Left lobe of liver (tissue), 2 donors: ENCODE measurements at regions not wholly inside any gene's neighbourhood (a gene's known extent, or its start where the extent isn't known, plus 50 kb on each side); places are given as distances from the start of the nearest gene placed in this dataset.
"Not testable (repeated sequence)": the region's sequence is repeated elsewhere in the genome, so short reads cannot be mapped to it uniquely, and the experiment has no call there.

ENCODE experiments used
- ATAC-seq: fragments of 200-7000 bp; cut with Tn5 transposase; one replicate; pipeline ENCODE4 v1.9.1; 2020; ENCODE audit warnings: mild to moderate bottlenecking, moderate library complexity
- DNase-seq: peaks from one replicate; pipeline ENCODE4 v3.0.0-alpha.2; 2020; ENCODE audit warnings: low spot score
- donor health status: DM: no; HTN: no; CAD: no; lungs with moderate emphysema.
- donor health status: DM: no; HTN: yes; CAD: no.

DNA sequence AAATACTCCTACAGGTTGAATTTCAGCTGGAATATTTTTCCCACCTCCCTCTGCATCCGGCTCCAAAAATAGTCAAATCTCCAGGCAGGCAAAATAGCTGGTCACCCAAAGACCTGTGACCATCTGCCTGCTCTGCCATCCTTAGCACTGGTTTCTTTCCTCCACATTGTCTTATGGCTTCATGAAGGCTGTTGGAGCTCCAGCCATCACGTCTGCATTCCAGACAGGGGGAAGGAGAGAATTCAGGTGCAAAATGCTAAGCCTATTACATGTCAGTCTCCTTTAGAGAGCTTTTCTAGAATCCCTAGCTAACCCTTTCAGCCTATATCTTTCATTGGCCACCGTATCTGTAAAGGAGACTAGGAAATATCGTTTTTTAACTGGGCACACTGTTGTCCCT is 367.7 kb downstream of the BCL2L11 start:
- not testable (repeated sequence) for DNase-seq, ATAC-seq

DNA sequence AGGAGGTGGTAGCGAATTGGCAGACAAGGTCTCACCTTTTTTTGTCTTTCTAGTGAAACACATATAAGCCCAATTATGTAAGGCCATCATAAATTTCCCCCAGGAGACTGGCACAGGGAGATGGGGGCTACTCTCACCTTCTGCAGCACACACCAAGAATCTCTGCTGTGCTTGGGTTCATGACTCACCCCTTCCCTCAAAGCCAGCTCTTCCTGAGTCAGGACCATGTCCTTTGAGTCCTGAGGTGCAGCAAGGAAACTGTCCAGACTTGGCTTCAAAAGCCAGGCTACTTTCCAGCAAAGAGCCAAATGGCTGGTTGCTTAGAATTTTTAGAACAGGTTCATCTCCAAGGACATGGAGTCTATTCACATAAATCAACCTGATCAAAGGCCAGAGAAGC is 368.7 kb downstream of the BCL2L11 start:
- DNase-seq, ATAC-seq: not testable (repeated sequence)

DNA sequence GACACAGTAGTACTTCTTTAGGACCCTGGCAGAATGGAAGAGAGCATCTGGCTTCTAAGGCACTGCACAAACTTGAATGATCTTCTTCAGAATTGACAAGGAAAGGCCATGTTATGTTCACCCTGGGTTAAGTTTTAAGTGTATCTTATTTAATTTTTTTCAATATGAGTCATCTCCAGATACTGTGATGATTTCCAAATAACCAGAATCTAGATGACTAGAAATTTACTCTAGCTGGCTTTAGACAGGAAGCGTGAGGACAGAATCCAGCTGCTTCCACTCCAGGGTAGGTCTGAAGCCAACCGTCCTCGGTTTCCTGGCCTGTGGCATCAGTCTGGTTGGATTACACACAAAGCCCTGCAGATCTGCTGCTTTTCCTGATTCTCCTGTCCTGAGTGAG is 370.5 kb downstream of the BCL2L11 start:
- ATAC-seq, DNase-seq: not testable (repeated sequence)

DNA sequence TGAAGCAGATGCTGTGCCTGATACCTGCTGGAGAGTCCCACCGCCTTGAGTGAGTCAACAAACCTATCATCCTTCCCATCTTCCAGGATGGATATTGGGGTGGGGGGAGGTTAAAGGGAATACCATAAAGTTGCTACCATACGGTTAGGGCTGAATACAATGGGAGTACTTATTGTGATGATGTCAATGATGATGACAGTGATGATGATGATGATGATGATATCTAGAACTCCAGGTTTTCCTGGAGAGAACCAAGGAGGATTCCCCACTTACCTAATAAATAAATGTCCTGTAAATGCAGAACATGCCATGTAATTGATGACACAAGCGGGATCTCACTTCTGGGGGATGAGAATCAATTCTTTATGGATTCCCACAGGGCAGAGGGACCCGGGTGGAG is 370.9 kb downstream of the BCL2L11 start:
- not testable (repeated sequence) for ATAC-seq, DNase-seq

DNA sequence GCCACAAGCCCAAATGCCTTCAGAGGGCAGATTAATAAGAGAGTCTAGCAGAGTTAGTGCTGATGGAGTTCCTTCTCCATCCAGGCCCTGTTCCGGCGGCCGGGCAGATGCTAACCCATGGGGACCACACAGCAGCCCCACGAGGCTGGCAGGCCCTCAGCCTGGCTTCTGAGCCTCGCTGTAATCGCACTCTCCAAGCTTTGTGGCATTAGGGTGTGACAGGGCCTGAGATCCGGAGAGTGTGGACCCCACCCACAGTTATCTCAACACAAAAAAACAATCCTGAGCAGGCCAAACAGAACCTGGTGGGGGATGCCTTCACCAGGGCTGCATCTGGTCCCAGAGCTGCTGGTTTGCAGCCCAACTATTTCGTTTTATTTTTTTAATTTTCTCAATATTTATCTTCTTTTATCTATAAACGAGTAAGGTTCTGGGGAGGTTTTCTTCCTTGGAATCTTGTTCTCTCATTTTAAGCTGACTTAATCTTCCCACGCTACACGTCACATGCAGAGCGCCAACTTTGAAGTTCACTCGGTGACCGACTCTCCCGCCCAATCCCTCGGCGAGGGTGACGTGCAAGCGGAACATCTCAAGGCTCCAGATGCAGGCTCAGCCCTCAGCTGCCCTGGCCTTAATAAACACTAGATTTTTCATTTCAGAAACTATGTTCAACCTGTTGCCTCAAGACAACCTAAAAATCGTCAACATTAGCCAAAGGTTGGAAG is 372.4 kb downstream of the BCL2L11 start:
- not testable (repeated sequence) for DNase-seq
- ATAC-seq: peak; percentile 30

DNA sequence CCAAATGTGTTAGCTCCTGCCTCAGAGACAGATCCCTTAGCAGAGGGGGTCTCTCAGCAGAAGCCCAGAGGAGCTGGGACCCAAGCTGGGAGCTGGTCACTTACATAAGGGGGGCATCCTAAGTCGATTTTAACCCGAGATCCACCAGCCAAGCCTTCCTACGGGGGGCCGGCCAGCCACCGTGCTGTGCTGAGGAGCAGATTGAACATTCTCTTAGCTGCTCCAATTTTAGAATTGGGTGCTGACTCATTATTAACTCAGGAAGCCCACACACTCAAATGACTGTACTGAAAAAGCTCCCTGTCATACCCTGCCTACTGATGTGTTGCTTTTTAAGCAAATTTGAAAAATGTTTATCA is 373.0 kb downstream of the BCL2L11 start:
- DNase-seq: not testable (repeated sequence)

DNA sequence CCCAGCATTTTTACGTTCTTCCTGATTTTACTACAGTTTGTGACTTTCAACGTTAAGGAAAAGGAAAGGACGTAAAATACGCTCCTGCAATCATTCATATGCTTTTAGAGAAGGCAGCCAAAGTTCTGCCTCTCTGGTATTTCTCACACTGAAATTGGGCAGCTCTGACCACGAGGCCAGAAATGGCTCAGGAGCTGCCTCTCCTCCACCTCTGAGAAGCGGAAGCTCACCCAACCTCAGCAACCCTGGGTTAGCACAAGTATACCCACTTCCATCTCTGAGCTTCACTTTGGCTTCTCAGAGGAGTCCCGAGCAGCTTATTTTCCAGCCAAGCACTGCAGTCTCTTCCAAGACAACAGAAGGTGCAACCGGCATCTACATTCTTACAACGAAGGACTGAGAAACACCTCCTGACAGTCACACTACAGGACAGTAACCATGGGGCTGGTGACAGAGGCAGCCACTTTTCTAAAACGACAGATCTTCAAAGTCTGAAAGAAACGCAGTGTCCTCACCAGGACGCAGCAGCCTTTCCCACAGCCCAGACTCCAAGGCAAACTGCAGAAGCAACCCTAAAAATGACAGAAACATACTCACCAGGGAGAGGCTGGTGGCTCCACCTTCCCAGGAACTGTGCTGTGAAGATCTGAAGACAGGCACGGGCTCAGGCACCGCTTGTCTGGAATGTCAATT is 373.7 kb downstream of the BCL2L11 start:
- peak; percentile 38 for ATAC-seq
- not testable (repeated sequence) for DNase-seq

More for the DNA sequence above, 373.0 kb downstream of the BCL2L11 start:
- ATAC-seq: not testable (repeated sequence)

DNA sequence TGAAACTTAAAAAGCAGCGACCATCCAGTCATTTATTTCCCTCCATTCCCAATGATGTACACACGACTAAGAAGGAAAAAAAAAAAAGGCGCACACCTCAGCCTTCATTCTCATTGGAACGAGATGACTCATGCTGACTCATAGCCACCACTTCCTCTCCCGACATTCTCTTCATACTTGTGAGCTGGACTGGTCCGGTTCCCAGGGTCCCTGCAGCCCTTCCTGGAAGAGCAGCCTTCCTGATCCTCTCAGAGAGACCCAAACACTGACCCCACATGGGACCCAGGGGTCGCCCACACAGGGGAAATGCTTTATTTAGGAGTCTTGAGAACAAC is 374.2 kb downstream of the BCL2L11 start:
- ATAC-seq: peak; percentile 76
- DNase-seq: not testable (repeated sequence)

DNA sequence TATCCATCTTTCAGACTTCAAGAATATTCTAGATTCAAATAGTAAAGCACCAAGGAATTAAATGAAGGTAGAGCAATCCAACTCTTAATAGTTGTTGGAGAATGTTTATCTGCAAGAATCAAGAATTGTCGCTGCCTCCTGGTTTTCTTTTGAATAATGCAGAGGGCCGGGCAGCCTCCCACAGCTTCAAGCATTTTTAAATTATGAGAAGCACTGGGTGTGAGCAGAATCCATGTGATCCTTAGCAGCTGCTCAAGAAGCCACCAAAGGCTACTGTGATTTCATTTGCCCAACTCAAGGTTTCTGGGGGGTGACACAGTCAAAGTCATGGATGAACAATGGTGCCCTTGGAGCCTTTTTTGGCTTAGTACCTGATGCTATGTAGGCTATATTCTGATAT is 374.9 kb downstream of the BCL2L11 start:
- DNase-seq, ATAC-seq: not testable (repeated sequence)

DNA sequence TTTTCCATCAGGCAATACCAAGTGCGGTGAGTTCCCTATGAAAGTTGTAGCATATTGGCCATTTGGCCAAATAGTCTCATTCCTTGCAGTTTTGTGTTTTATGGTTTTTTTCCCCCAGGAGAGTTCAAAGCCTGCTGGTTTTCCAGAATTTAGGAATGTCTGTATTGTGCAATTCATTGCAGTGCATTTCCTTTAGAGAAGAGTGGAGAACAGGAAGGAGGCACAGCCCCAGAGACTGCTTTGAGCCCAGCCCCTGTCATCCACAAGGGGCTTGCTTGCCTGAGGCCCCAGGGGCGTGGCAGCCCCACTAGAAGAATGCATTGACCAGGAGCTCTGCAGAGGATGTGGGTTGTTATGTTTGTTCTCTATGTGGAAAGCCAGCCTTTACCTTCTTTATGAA is 375.5 kb downstream of the BCL2L11 start:
- not testable (repeated sequence) for ATAC-seq, DNase-seq

DNA sequence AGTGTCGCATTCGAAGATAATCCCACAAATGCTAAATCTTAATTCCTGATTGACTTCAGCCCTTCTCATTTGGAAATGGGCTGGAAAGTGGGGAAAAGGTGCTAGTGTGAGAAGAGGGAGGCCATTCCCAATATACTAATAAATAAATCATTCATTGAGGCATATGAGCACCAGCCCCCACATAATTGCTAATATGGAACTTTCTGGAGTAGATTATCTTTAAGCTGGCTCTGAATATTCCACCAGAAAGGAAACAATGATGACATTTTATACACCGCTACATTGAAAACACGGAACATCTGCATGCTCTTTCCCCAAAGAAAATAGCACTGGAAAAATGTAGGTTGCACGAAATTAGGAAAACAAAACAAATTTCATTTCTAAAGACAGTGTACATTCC is 376.1 kb downstream of the BCL2L11 start:
- DNase-seq, ATAC-seq: not testable (repeated sequence)

DNA sequence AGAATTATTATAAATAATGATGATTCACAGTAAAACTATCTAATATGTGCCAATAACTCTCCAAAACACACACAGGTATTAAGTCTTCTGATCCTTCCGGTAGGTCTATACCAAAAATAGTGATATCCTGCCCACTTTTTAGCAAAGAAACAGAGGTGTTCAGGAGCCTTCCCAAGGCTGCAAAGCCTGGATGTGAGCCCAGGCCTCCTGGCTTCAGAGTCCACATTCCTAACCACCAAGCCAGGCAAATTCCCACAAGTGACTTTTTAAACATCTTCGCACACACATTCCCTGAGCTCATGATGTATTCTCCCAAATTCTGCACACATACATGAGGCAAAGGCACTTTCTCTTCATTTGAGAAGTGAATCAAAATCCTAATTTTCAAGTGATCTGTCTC is 376.6 kb downstream of the BCL2L11 start:
- ATAC-seq: peak; percentile 53
- not testable (repeated sequence) for DNase-seq

DNA sequence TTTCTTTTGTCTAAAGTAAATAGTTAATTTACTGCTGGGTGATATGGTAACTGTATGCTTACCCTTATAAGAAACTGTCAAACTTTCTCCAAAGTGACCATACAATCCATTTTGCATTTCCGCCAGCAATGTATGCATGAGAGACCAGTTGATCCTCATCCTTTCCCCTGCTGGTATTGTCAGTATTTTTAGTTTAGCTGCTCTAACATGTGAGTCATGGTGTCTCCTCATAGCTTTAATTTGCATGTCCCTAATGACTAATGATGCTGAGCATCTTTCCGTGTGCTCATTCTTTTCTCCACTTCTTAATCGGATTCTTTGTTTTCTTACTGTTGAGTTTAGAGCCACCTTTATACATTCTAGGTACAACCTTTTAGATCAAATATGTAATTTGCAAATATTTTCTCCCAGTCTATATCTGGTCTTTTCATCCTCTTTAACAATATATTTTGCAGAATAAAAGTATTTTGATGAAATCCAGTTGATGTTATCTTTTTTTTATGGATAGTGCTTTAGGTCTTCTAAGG is 379.9 kb downstream of the BCL2L11 start:
- DNase-seq, ATAC-seq: not testable (repeated sequence)

DNA sequence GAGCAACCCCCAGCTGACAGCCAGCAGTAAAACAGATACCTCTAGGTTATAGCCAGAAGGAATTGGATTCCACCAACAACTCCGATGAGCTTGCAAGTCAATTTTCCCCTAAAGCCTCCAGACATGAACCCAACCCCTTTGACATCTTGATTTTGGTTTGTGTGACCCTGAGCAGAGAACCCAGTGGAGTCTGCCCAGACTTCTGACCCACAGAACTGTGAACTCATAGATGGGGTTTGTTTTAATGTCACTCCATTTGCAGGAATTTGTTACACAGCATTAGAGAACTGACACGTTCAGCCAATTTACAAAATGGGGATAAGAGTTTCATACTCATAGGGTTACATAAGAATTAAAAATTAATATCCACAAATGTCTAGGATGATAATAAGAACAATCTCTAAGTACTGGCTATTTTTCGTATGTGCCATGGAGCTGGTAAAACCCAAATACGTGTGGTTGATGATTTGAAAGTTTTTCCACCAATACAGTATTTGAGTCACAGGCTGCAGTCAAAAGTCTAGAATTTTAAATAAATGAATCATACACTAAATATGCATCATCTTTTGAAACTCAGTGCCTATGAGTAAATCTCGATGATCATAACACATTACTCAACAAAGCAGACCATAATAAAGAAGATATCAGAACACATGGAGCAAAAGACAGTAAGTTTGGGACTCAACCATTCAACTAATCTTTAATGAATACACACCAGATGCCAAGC is 380.0 kb downstream of the ANAPC1 start:
- not testable (repeated sequence) for DNase-seq, ATAC-seq

DNA sequence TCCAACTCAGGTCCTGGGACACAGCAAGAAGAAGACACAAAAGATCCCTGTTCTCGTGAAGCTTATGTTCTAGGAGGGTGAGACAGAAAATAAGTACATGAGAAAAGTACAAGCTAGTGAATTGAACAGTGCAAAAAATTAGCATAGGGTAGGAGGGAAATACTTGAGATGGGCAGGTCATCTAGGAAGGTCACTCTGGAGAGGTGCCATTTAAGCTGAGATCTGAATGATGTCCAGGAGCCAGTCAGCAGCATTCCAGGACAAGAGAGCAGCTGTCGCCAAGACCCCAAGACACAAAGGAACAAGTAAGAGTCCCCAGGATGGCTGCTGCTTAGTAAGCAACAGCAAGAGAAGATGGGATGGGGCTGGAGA is 379.4 kb downstream of the ANAPC1 start:
- not testable (repeated sequence) for DNase-seq, ATAC-seq

DNA sequence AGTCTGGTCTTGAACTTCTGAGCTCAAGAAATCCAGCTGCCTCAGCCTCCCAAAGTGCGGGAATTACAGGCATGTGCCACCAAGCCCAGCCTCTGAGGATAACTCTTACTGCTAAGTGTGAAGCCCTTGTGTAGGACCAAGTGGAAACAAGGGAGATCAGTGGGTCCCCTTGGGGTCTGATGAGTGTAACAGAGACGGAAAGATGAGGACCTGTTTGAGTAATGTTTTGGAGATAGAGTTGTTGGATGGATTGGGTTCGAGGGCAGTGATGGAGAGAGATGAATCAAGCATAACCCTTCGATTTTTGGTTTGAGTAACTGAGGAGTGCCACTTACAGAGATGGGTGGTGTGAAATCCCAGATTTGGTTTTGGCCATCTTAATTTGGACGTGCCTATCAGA is 378.7 kb downstream of the ANAPC1 start:
- not testable (repeated sequence) for DNase-seq, ATAC-seq

DNA sequence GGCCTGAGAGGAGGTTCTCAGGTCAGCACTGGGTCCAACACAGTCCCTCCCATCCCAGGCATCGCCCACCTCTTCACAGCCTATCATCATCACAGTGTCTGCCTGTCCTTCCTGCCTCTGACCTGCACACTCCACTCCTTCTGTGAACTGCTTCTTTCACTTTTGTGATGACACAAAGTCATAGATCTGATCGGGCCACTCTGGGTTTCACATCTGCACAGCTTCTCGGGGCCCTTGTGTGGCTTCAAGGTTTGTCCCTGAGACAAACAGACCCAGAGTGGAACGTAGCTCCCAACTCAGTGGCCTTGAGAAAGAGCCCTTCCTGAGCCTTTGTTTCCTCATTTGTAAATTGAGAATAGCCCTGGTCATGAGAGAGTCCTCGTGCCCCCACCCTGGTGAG is 377.1 kb downstream of the ANAPC1 start:
- ATAC-seq, DNase-seq: not testable (repeated sequence)

DNA sequence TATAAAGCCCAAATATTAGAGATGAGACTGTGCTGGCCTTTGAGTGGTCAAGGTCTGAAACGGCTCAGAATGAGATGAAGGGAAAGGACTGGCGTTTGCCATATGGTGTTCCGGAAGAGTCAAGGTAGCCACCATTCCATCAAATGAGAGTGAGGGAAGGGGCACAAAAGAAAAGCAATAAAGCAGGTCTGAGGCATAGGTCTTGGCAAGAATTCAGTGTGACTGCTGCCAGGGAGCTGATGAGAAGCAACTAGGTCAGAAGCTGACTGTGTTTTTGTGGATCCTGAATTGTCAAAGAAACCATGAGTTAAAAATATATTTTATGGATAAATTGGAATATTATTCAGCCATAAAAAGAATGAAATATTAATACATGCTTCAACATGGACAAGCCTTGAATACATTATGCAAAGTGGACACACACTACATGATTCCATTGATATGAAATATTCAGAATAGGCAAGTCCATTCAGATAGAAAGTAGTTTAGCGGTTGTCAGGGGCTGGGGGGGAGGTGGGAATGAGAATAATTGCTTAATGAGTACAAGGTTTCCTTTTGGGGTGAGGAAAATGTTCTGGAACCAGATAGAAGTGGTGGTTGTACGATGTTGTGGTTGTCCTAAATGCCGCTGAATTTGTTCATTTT is 374.6 kb downstream of the ANAPC1 start:
- ATAC-seq, DNase-seq: not testable (repeated sequence)

DNA sequence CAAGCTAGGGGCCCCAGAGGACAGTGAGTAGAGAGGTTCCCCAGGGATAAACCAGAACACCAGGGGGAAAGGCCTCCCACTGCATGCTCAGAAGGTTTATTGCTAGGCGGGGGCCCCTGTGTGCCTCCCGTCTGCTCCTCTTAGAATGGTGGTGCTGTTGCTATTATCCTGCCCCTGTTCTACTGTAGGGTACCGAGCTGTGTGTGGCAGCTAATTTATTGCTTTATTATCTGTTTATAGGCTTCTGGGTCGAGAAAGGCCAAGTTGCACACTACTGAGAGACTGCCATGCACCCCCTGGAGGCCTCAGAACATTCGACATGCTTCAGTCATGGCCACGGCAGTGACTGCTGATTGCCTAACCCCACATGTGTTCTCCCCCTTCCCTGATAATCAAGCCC is 373.6 kb downstream of the ANAPC1 start:
- not testable (repeated sequence) for DNase-seq, ATAC-seq

DNA sequence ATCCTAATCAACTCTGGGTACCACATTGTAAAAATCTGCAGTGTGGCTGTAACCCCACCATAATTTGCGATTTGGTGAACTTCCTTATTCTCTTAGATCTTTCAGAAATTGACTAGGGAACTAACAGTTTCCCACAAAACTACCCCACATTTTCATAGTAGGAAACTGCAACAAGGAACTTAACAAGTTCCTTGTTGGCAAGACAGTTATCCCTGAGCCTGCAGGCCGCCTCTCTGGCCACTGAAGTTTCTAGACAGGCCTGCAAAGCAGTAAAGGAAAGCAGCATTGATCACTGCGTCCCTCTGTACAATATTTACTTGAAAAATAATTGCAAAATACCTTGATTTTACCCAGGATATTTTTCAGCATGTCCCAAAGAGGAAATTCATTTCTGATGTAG is 372.9 kb downstream of the ANAPC1 start:
- ATAC-seq, DNase-seq: not testable (repeated sequence)

DNA sequence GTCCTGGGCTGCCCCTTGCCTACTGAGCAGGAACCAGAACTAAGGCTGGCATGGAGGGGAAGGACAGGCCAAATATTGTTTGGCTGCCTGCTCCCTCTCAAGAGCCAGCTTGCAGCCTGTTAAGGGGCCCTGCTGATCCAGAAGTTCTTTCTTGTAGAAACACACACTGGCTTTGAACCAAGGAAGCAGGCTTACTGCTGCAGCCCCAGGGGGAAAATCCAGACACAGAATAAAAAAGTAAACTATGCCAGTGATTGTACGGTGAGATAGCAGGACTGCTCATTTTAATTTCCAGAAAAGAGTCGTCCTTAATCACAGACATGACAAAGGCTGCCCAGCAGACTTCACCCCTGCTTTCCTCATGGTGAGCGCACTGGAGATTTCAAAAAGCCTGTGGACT is 371.6 kb downstream of the ANAPC1 start:
- not testable (repeated sequence) for DNase-seq, ATAC-seq
